HCT116 (cell line): ENCODE measurements at regions not wholly inside any gene's neighbourhood (a gene's known extent, or its start where the extent isn't known, plus 50 kb on each side); places are given as distances from the start of the nearest gene placed in this dataset.

Experiments used
- ATAC-seq: fragments of 200-7000 bp; cut with Tn5 transposase; 2 replicates; pipeline ENCODE4 v1.9.1; 2020; ENCODE audit warnings: mild to moderate bottlenecking, moderate library complexity
- BruUV-seq: library from RNA; stranded (reverse); fragments of 400-500 nt; replicated peaks from 2 replicates; lab custom pipeline; 2021; lab: Mats Ljungman, UMichigan
- CTCF ChIA-PET: fragments of 300-600 bp; sonication (Branson Sonifier 250); formaldehyde crosslinking; loops from one replicate; lab custom pipeline; 2021; ENCODE audit warnings: antibody characterized with exemption; lab: Charles Lee
- POLR2A ChIA-PET: fragments of 300-600, 350-600 bp; sonication (Branson Sonifier 250); formaldehyde crosslinking; loops from one replicate; lab custom pipeline; 2021; ENCODE audit warnings: antibody characterized with exemption; lab: Charles Lee
- RAD21 ChIA-PET, 2 experiments: fragments of 300-600 bp; sonication (Branson Sonifier 250); formaldehyde crosslinking; loops; one replicate each; lab custom pipeline; 2023; ENCODE audit warnings: low total read pairs in 2 of 2; ENCODE audit not compliant: uncharacterized antibody in 2 of 2, unreplicated experiment in 2 of 2, low non-redundant PET in 1 of 2; lab: Charles Lee
- DNase-seq: peaks from one replicate; pipeline ENCODE4 v3.0.0-alpha.2; 2010; ENCODE audit warnings: low read depth, low spot score
- H2AFZ ChIP-seq: fragments of 200-600 bp; shearing (Covaris generic), sonication (generic); 2 replicates; pipeline ENCODE4 v1.6.1; 2017; ENCODE audit warnings: low read depth, mixed run types, mixed read lengths, antibody characterized with exemption, low read length; ENCODE audit not compliant: poor library complexity, severe bottlenecking
- H3K27ac ChIP-seq: 2 replicates; pipeline ENCODE4 v1.5.1; 2012; ENCODE audit warnings: low read depth, low read length
- H3K27me3 ChIP-seq: fragments of 200-600 bp; sonication (generic); 2 replicates; pipeline ENCODE4 v1.6.1; 2016; ENCODE audit warnings: mixed run types, low read length, mixed read lengths; ENCODE audit not compliant: insufficient read depth
- H3K36me3 ChIP-seq, 2 experiments: fragments of 200-500 bp in 1 of 2; fragments of 200-600 bp in 1 of 2; sonication (Bioruptor generic) in 1 of 2; sonication (generic) in 1 of 2; 2 replicates each; pipeline versions ENCODE4 v1.5.1 to v1.6.1; 2014 to 2016; ENCODE audit warnings: low read length in 2 of 2, inconsistent platforms in 1 of 2, mixed read lengths in 1 of 2, mixed run types in 1 of 2; ENCODE audit not compliant: insufficient read depth in 2 of 2, control insufficient read depth in 1 of 2
- H3K4me1 ChIP-seq, 2 experiments: fragments of 200-600 bp in 1 of 2; sonication (generic) in 1 of 2; 2 replicates each; pipeline versions ENCODE4 v1.5.1 to v1.6.1; 2012 to 2017; ENCODE audit warnings: low read length in 2 of 2, inconsistent platforms in 1 of 2, mild to moderate bottlenecking in 1 of 2, mixed read lengths in 1 of 2, mixed run types in 1 of 2, moderate library complexity in 1 of 2; ENCODE audit not compliant: insufficient read depth in 2 of 2, control insufficient read depth in 1 of 2
- H3K4me2 ChIP-seq: fragments of 200-600 bp; sonication (generic); 2 replicates; pipeline ENCODE4 v1.6.1; 2017; ENCODE audit warnings: mixed run types, low read length, mixed read lengths
- H3K4me3 ChIP-seq, 2 experiments: fragments of 200-600 bp in 1 of 2; sonication (generic) in 1 of 2; replicated peaks in 1 of 2; 2 replicates each; pipeline ENCODE4 v1.5.1; 2011 to 2016; ENCODE audit warnings: low read length in 2 of 2, control low read depth in 1 of 2, low read depth in 1 of 2, mild to moderate bottlenecking in 1 of 2, mixed read lengths in 1 of 2, mixed run types in 1 of 2
- H3K79me2 ChIP-seq: fragments of 200-600 bp; sonication (generic); 2 replicates; pipeline ENCODE4 v1.6.1; 2017; ENCODE audit warnings: mild to moderate bottlenecking, mixed run types, low read length, moderate library complexity, mixed read lengths; ENCODE audit not compliant: insufficient read depth
- H3K9ac ChIP-seq: fragments of 200-600 bp; sonication (generic); 2 replicates; pipeline ENCODE4 v1.6.1; 2016; ENCODE audit warnings: low read length, mixed read lengths
- H3K9me2 ChIP-seq: fragments of 200-600 bp; sonication (generic), shearing (Covaris generic); 2 replicates; pipeline ENCODE4 v1.6.1; 2017; ENCODE audit warnings: mixed run types, mild to moderate bottlenecking, moderate library complexity; ENCODE audit not compliant: insufficient read depth
- H3K9me3 ChIP-seq, 2 experiments: fragments of 200-500 bp in 1 of 2; fragments of 200-600 bp in 1 of 2; sonication (Bioruptor generic) in 1 of 2; sonication (generic) in 1 of 2; 2 replicates each; pipeline ENCODE4 v1.6.1; 2014 to 2017; ENCODE audit warnings: low read length in 2 of 2, mixed read lengths in 2 of 2, inconsistent platforms in 1 of 2, low read depth in 1 of 2, mild to moderate bottlenecking in 1 of 2, mixed run types in 1 of 2, moderate library complexity in 1 of 2; ENCODE audit not compliant: control insufficient read depth in 1 of 2, insufficient read depth in 1 of 2
- H4K20me1 ChIP-seq: fragments of 200-600 bp; sonication (generic), shearing (Covaris generic); 2 replicates; pipeline ENCODE4 v1.6.1; 2017; ENCODE audit warnings: mixed run types, mild to moderate bottlenecking, moderate library complexity; ENCODE audit not compliant: insufficient read depth
- CBX3 ChIP-seq: IDR thresholded peaks from 2 replicates; pipeline ENCODE4 v1.6.1; 2012; ENCODE audit warnings: low read depth
- CEBPB ChIP-seq: IDR thresholded peaks from 2 replicates; pipeline ENCODE4 v1.6.1; 2012; ENCODE audit warnings: low read depth
- EZH2 ChIP-seq: fragments of 200-600 bp; sonication (generic); IDR thresholded peaks from 2 replicates; pipeline ENCODE4 v1.6.1; 2017; ENCODE audit warnings: antibody characterized with exemption, mixed run types
- EZH2phosphoT487 ChIP-seq: fragments of 200-600 bp; IDR thresholded peaks from 2 replicates; pipeline ENCODE4 v1.6.1; 2018; ENCODE audit warnings: antibody characterized with exemption, borderline replicate concordance
- FOSL1 ChIP-seq: IDR thresholded peaks from 2 replicates; pipeline ENCODE4 v1.6.1; 2012; ENCODE audit warnings: low read depth
- JUND ChIP-seq: IDR thresholded peaks from 2 replicates; pipeline ENCODE4 v1.6.1; 2012
- MAX ChIP-seq: IDR thresholded peaks from 2 replicates; pipeline ENCODE4 v1.6.1; 2012
- POLR2A ChIP-seq: IDR thresholded peaks from 2 replicates; pipeline ENCODE4 v1.7.0; 2011; ENCODE audit warnings: borderline replicate concordance; ENCODE audit not compliant: insufficient read depth, insufficient read length; ENCODE audit errors: extremely low read depth
- POLR2AphosphoS5 ChIP-seq: IDR thresholded peaks from 2 replicates; pipeline ENCODE4 v1.6.1; 2011; ENCODE audit warnings: mild to moderate bottlenecking, low read depth, low read length, moderate library complexity
- SIN3A ChIP-seq: IDR thresholded peaks from 2 replicates; pipeline ENCODE4 v1.6.1; 2012; ENCODE audit warnings: low read depth
- SP1 ChIP-seq: IDR thresholded peaks from 2 replicates; pipeline ENCODE4 v1.6.1; 2012; ENCODE audit warnings: low read depth
- SRF ChIP-seq: IDR thresholded peaks from 2 replicates; pipeline ENCODE4 v1.6.1; 2012; ENCODE audit warnings: low read depth
- TCF7L2 ChIP-seq: IDR thresholded peaks from 2 replicates; pipeline ENCODE4 v1.7.0; 2011; ENCODE audit warnings: borderline replicate concordance, inconsistent platforms; ENCODE audit not compliant: insufficient read depth, insufficient read length; ENCODE audit errors: extremely low read depth
- YY1 ChIP-seq: IDR thresholded peaks from 2 replicates; pipeline ENCODE4 v1.6.1; 2011; ENCODE audit warnings: low read length, low read depth, moderate library complexity, mild to moderate bottlenecking; ENCODE audit not compliant: insufficient replicate concordance; ENCODE audit errors: extremely low read depth
- ZFX ChIP-seq: fragments of 450-650 bp; IDR thresholded peaks from 2 replicates; pipeline ENCODE4 v1.6.1; 2017
- intact Hi-C: fragments of 100-400 bp; cut with micrococcal nuclease; formaldehyde crosslinking; loops from 2 replicates; pipeline ENCODE4 v1.10.0; 2022

GRCh38 chr3:96201463-96201862 lies 612.9 kb upstream of the EPHA6 start (continued):
- TF ChIP-seq POLR2A: no peak
- TF ChIP-seq POLR2AphosphoS5: no peak
- no peak for TF ChIP-seq MAX
- no peak for TF ChIP-seq SRF
- TF ChIP-seq CBX3: no peak
- TF ChIP-seq JUND: no peak
- TF ChIP-seq, all 23 proteins: peak for 0

- peaks cover 0 to 19% of the 10 kb centered on the region in 2 experiments; a peak in 2 of 4 replicates for H3K9me3 ChIP-seq
- no peaks in the 10 kb centered on the region for H3K79me2 ChIP-seq
- no peaks in the 10 kb centered on the region for H3K4me1 ChIP-seq
- ATAC-seq (no peak), DNase-seq (no peak)
- intact Hi-C loops: no loop called here
- no TSS peak for BruUV-seq
- H3K4me2 ChIP-seq: no peak overlapping the region
- no peak overlapping the region for H2AFZ ChIP-seq
- ChIA-PET RAD21 (no interaction called here), POLR2A (no interaction called here), CTCF (no interaction called here)
- no peak overlapping the region for H3K4me3 ChIP-seq
- no peak overlapping the region for H3K9ac ChIP-seq
- no peak overlapping the region for H3K27ac ChIP-seq
- H3K36me3 ChIP-seq: no peaks in the 10 kb centered on the region
- H4K20me1 ChIP-seq: no peaks in the 10 kb centered on the region
- no peaks in the 10 kb centered on the region for H3K27me3 ChIP-seq
- TF ChIP-seq FOSL1 (no peak), TCF7L2 (no peak), YY1 (no peak), MAX (no peak), CEBPB (no peak), SP1 (no peak), SIN3A (no peak), EZH2phosphoT487 (no peak), EZH2 (no peak), ZFX (no peak), POLR2A (no peak)
- TF ChIP-seq, all 23 proteins: peak for 0
- H3K9me2 ChIP-seq: no peaks in the 10 kb centered on the region
Measured at GRCh38 chr3:96202181-96202580, 612.2 kb upstream of the EPHA6 start.
